Fibroblast of pulmonary artery (primary cell): ENCODE measurements at regions not wholly inside any gene's neighbourhood (a gene's known extent, or its start where the extent isn't known, plus 50 kb on each side); places are given as distances from the start of the nearest gene placed in this dataset.
"Not testable (repeated sequence)": the region's sequence is repeated elsewhere in the genome, so short reads cannot be mapped to it uniquely, and the experiment has no call there.

Experiments
- DNase-seq: peaks from one replicate; pipeline ENCODE4 v3.0.0-alpha.2; 2010; ENCODE audit warnings: low read depth
- H3K4me3 ChIP-seq: replicated peaks from 2 replicates; pipeline ENCODE4 v1.5.1; 2011; ENCODE audit warnings: low read depth, mild to moderate bottlenecking, control low read depth, low read length, moderate library complexity
- TF ChIP-seq, protein P1 (sequence below): IDR thresholded peaks from 2 replicates; pipeline ENCODE4 v1.5.1; 2011; ENCODE audit warnings: mild to moderate bottlenecking, control low read depth, low read length, inconsistent platforms; ENCODE audit errors: missing control alignments

GRCh38 chr10:71103961-71104360 lies 108.4 kb upstream of the UNC5B start:
- TF ChIP-seq, protein P1, sequence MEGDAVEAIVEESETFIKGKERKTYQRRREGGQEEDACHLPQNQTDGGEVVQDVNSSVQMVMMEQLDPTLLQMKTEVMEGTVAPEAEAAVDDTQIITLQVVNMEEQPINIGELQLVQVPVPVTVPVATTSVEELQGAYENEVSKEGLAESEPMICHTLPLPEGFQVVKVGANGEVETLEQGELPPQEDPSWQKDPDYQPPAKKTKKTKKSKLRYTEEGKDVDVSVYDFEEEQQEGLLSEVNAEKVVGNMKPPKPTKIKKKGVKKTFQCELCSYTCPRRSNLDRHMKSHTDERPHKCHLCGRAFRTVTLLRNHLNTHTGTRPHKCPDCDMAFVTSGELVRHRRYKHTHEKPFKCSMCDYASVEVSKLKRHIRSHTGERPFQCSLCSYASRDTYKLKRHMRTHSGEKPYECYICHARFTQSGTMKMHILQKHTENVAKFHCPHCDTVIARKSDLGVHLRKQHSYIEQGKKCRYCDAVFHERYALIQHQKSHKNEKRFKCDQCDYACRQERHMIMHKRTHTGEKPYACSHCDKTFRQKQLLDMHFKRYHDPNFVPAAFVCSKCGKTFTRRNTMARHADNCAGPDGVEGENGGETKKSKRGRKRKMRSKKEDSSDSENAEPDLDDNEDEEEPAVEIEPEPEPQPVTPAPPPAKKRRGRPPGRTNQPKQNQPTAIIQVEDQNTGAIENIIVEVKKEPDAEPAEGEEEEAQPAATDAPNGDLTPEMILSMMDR, result no peak
- H3K4me3 ChIP-seq, result no peak overlapping the region
- no peak for DNase-seq

DNA sequence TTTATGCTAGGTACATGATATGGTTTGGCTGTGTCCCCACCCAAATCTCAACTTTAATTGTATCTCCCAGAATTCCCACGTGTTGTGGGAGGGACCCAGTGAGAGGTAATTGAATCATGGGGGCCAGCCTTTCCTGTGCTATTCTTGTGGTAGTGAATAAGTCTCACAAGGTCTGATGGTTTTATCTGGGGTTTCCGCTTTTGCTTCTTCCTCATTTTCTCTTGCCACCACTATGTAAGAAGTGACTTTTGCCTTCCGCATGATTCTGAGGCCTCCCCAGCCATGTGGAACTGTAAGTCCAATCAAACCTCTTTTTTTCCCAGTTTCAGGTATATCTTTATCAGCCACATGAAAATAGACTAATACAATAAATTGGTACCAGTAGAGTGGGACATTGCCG lies 106.2 kb upstream of the UNC5B start:
- not testable (repeated sequence) for DNase-seq, H3K4me3 ChIP-seq

DNA sequence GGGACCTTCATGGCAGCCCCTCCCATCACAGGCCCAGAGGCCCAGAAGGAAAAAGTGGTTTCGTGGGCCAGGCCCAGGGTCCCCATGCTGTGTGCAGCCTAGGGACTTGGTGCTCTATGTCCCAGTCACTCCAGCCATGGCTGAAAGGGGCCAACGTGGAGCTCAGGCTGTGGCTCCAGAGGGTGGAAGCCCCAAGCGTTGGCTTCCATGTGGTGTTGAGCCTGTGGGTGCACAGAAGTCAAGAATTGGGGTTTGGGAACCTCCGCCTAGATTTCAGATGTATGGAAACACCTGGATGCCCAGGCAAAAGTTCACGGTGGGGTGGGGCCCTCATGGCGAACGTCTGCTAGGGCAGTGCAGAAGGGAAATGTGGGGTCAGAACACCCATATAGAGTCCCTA lies 105.3 kb upstream of the UNC5B start:
- DNase-seq, H3K4me3 ChIP-seq: not testable (repeated sequence)

- not testable (repeated sequence) for H3K4me3 ChIP-seq, DNase-seq
These were observed 104.3 kb upstream of the UNC5B start for GRCh38 chr10:71108042-71108441.

- no peak for DNase-seq
- TF ChIP-seq, protein P1, result no peak
- H3K4me3 ChIP-seq, result no peak overlapping the region
These were observed 100.1 kb upstream of the UNC5B start for GRCh38 chr10:71112138-71112785.

DNA sequence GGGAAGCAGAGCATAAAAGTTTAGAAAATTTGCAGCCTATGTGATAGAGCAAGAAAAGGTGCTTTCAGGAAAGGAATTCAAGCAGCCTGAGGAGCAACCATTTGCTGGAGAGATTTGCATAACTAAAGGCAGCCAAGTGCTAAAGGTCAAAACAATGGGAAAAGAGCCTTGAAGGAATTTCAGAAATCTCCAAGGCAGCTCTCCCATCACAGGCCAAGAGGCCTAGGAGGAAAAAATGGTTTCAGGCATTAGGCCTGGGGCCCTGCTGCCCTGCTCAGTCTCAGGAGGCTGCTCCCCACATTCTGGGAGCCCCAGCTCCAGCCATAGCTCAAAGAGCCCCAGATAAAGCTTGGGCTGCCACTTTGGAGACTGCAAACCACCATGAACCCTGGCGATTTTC lies 95.9 kb upstream of the UNC5B start:
- no peak for DNase-seq
- TF ChIP-seq, protein P1, result no peak
- H3K4me3 ChIP-seq, result no peak overlapping the region

GRCh38 chr10:71117589-71117988 lies 94.8 kb upstream of the UNC5B start:
- DNase-seq, H3K4me3 ChIP-seq: not testable (repeated sequence)

GRCh38 chr10:71123023-71123422 lies 89.3 kb upstream of the UNC5B start:
- H3K4me3 ChIP-seq, result no peak overlapping the region
- DNase-seq, result no peak
- TF ChIP-seq, protein P1, result no peak

DNA sequence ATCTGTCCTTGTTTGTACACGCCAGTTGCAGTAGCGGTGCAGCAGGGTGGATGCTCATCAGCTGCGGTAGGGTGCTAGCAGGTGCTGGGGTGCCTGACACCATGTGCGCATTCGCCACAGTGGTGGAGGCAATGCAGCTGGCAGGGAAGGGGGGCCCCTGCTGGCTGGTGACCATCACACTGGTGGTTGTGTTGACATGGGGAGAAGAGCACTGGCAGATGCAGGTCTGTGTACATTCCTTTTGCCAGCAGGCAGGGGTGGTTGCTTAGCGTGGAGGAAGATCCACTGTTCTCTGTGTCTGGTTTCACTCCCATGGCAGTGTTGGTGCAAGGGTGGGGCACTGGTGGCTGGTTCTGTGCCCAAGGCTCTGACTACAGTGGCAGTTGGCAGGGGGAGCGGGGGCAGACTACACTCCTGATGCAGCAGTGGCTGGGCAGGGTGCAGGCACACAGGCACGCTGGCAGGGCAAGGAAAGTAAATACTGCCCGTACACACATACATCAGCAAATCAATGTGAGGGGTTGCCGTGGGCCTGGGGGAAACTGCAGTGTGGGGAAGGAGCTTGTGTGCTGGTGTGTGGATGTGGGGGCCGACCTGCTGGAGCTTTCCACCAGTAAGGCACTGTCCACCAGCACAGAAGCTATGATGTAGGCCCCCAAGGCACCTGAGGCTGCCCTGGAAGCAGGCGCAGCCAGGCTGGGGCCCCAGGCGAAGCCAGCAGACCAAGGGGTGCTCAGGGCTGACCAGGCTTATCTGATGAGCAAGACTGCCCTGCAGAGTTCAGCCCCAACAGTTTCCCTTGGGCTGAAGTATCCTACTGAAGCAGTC lies 87.2 kb upstream of the UNC5B start:
- H3K4me3 ChIP-seq, result no peak overlapping the region
- TF ChIP-seq, protein P1, result no peak
- no peak for DNase-seq
